IPS DF 4.7 (cell line): ENCODE measurements at regions not wholly inside any gene's neighbourhood (a gene's known extent, or its start where the extent isn't known, plus 50 kb on each side); places are given as distances from the start of the nearest gene placed in this dataset.
"Not testable (repeated sequence)": the region's sequence is repeated elsewhere in the genome, so short reads cannot be mapped to it uniquely, and the experiment has no call there.

Experiments
- DNase-seq: peaks from one replicate; pipeline ENCODE4 v3.0.0-alpha.2; 2013; ENCODE audit warnings: low spot score; ENCODE audit errors: extremely low read depth

DNA sequence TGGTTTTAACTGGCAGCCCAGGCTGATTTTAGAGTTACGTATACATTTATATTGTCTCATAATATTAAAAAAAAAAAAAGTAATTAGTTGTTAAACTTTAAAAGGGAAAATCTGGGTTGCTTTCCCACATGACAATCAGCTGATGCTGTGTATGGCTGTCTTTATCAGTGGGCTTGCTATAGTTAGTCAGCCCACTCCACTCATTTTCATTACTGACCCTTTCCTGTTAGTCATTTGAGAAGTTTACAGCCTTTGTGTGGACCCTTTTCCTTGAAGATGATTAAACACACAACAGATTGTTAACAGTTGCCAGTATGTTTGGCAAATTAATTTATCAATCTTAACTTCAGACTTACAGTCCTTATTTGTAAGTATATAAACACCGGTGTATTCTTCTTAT, 164.5 kb upstream of the AGR3 start:
- DNase-seq = no peak

DNA sequence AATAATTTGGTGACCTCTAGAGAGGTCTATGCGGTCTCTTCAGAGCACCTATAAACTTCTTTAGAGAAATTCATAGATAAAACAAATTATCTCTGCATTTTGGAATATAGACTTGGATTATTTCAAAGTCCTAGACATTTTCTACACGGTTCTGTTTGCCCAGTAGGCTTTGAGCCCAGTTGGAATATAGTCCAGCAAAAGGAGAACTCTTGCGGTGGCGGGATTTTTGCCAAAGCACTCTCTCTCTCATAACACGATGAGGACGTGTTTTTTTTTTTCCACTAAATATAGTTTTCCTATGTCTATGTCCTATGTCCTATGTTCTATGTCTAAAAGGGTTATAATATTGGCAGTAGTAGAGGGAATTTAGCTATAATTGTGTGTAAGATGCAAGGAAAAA, 164.9 kb upstream of the AGR3 start:
- no peak for DNase-seq

- DNase-seq = not testable (repeated sequence)
Measured at GRCh38 chr7:17053164-17053563, 171.4 kb upstream of the AGR3 start.

DNA sequence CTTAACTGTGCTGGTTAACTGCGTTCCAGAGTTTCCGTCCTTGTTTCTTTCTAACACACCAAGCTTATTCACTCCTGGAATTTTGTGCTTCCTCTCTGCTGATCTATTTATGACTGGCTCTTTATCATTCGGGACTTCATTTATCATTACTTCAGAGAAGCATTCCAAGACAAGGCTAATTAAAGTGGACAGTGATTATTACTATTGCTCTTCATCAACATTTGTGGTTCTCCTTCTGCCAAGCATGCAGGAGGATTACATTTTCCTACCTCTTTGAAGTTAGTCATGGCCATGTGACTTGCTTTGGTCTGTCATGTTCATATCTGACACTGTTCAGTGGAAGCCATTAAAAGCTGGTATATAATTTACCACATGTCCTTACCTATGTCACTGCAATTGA, 172.4 kb upstream of the AGR3 start:
- no peak for DNase-seq

GRCh38 chr7:17054836-17055235, 173.1 kb upstream of the AGR3 start:
- DNase-seq = no peak

GRCh38 chr7:17055596-17055995, 173.8 kb upstream of the AGR3 start:
- no peak for DNase-seq

DNA sequence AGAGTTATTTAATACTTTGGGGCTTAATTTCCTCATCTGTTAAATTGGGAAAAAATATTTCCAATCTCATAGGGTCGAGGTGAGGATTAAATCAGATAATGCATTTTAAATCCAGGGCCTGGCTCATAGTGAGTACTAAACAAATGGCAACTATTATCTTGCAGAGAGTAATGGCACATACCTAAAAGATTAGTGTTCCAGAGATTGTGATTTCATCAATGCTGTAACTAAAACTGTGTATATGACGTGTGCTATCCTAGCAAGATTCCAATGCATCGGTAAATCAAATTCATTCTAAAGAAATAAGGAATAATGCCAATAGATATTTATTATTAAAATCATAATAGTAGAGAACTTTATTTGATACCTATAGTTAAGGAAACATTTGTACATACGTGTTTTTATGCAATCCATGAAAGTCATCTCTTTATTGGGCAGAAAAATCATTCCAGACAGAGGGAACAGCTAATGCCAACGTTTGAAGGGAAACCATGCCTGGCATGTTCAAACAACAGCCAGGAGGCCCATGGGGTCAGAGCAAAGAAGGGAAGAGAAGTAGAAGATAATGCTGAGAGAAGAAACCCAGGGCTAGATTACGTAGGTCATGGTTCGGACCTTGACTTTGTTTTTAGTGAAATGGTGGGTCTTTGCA, 174.8 kb upstream of the AGR3 start:
- DNase-seq = no peak

DNA sequence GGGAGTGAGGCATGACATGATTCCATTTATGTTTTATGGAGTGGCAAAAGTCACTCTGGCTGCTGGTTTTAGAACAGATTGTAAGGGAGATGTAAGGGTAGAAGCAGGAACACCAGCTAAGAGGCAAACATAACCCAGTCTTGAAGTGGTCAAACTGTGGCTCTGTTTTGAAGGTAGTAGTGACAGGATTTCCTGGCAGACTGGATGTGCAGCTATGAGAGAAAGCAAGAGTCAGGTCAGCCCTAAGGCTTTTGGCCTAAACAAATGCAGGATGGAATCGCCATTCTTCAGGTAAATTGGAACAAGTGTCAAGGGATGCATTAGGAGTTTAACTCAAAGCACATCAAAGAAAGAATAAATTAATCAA, 175.3 kb upstream of the AGR3 start:
- no peak for DNase-seq

DNA sequence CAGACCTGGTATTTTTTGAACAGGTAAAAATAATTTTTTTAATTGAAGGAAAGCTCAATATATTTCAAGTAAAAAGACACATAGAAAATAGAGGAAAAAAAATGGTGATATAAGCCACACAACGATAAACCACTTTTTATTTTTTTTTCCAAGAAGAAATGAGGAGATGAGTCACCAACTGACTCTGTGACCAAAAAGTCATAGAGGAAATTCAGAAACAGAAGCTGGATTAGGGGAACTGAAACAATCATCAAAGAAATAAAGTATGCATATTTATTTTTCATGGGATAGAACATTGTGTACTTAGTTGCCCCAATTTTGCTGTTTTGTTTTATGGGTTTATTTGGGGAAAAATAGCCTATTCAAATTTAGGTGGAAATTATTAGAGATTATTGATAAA, 176.8 kb upstream of the AGR3 start:
- DNase-seq = no peak

DNA sequence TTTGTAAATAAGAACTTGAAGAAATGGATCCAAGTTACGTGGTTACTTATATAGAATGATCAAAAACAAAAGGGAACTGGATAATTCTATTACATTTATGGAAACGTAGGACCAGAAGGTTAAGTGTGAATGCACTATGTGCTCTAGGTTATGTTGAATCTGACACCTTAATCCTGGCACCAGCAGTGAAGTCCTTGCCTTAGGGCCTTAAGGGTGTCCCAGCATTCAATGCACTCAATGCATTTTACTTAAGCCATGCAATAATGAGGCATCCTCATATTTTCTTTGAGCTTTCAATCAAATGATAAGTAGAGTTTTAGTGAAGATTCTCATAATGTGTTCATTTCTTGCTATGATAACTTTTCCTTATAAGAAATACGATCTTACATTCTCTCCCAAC, 178.3 kb upstream of the AGR3 start:
- DNase-seq = no peak

- DNase-seq = no peak
Measured at GRCh38 chr7:17061443-17061842, 179.7 kb upstream of the AGR3 start.

DNA sequence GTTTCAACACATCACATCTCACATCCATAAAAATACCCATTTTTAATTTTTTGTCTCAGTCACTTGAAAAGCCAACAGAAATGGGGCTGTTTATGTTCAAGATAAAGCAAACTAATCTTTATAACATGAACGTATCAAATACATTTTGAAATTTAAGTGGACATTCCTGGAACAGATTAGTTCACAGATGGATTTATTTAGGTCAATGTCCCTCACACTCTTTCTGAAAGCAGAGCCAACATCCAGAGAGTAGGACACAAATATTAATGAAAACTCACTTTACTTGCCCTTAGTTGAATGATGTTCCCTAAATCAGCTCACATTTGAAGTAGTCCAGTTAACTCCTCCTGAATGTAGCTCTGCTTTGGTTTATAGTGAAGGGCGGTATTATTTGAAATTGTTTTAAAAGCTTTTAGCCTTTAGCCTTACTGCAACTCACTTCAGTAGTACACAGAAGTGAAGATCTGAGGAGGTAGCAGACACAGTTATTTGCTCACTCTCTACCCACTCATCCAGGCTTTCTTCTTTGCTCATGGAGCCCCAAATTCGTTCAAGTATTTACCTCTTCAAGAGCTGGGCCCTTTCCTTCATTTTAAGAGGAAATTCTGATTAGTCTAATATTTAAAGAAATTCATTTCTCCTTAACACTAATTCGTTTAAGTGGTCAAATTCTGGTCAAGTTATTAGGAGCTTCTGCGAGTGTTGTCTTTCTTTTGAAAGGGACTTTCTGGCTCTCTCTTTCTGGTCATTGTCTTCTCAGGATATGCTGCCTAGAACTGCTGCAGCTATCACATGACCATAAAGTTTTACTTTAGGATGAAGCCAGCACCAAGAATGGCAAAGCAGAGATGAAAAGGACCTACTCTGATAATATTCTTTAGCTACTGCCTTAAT, 180.6 kb upstream of the AGR3 start:
- no peak for DNase-seq

DNA sequence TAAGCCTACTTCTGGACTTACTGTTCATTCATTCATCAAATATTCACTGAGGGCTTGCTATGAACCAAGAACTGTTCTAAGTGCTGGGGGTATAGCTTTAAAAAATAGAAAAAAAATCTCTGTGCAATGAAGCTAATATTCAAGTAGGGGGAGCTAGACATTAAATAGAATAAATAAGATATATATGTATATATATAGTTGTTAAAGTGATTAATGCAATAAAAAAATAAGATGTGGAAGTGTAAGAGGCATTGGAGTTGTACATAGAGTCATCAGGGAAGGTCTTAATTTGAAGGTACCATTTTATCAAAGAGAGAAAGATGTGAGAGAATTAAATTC, 181.2 kb upstream of the AGR3 start:
- no peak for DNase-seq

DNA sequence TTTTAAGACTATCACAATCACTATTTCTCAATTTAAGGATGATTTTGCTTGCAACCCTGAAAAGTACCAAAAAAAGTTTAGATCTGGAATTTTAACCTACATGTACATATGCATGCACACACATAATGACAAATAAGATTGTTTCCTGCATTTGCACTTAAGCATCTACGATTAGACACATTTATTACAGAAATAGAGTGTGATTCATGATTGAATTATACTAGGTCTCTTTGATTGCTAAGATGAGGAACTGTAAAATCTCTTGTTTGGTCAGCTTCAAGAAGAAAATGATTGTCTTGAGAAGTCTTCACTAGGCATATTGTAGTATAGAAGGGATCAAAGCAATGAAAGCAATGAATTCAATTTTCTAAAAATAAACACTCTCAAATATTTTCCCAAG, 185.9 kb upstream of the AGR3 start:
- no peak for DNase-seq

DNA sequence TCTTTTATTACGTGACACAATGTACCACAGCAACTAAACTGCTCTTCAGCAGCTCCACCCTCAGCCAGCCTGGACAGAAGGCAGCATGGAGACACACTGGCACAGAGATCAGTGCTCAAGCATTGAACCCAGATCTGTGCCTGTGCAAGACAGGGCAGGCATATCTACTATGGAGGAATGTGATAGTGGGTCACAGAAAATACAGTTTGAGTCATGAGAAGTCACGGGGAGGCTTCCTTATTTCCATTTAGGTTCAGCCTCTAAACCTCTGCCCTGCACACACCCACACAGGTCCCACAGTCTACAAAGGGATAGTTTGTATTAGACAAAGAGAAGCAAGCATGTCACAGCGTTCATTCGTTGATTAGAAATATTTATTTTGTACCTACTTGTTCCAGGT, 187.4 kb upstream of the AGR3 start:
- no peak for DNase-seq

DNA sequence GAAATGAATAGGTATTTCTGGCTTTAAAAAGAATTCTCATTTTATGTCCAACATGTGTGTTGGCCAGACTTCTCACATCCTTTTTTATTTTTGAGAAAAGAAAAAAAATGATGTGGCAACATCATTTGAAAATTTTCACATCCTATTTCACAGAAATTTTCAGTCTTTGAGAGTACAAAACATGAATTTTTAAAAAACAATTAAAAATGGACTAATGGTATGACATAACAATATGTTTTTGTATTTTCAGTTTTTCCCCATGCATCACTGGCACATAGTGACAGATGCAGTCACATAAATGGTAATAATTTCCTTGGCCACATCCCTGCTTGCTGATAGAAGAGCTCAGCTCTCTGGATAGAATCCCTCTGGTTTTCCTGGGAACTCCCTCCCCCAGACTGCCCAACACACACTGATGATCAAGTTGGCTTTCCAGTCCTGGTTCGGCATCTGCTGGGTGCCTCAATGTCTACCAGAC, 188.5 kb upstream of the AGR3 start:
- DNase-seq = no peak

DNA sequence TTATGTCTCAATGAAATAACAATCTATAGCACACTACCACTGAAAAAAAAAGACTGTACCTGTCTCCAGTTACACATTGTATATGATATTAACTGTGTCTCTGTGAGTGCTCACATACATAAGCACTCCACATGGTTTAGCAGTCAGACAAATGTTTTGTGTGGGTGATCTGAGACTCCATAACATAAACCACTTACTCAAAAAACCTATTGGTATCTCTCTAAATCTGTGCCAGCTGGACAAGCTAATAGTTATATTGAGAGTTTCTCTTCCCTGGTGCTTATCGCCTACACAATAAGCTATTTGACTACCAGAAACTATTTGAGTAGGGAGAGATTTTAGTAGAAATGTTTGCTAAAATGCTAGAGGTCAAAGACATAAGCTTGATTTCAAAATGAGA, 190.1 kb upstream of the AGR3 start:
- no peak for DNase-seq

DNA sequence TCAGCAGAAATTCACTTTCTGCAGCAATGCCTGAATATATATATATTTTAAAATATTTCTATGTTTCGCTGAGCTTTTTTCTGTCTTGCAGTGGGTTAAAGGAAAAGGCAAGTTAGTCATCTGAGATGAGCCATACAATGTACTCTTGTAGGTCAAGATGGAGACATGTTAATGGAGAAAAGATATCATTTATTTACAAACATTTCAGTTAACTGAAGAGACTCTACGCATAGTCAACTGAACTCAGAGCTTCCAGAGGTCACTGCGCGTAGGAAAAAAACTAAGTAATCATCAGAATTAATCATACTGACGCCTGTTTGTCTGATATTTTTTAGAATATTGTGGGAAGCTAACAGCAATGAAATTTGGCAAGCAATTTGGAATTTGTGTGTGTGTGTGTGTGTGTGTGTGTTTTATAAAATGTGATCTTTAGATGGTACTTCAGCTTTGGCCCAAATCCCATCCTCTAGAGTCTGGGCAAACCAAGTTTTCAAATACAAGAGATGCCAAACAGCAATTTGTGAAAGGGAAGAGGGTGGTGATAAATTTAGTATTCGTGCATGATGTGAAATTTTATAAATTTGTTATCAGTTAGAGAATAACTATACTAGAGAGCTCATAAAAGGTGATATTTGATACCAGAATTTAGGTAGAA, 193.9 kb upstream of the AGR3 start:
- DNase-seq = no peak

DNA sequence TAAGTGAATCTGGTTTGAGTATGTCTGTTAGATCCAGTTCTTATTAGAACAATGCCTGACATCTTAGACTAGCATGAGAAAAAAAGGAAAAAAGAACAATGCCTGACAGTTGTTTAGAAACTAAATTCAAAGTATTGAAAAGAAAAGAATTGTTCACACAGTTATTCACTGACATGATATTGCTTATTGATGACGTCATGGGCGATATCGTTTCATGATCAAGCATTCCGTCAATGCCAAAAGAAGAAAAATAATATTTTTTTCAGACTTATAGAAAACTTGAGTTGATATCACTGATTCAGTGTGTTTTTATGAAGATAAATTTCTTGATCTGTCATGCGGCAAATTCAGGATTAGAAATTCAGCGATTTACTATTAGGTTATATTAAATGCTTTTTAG, 196.5 kb upstream of the AGR3 start:
- no peak for DNase-seq

GRCh38 chr7:17083392-17084165, 201.8 kb upstream of the AGR3 start:
- no peak for DNase-seq

GRCh38 chr7:17084166-17084475, 202.3 kb upstream of the AGR3 start:
- DNase-seq = no peak

DNA sequence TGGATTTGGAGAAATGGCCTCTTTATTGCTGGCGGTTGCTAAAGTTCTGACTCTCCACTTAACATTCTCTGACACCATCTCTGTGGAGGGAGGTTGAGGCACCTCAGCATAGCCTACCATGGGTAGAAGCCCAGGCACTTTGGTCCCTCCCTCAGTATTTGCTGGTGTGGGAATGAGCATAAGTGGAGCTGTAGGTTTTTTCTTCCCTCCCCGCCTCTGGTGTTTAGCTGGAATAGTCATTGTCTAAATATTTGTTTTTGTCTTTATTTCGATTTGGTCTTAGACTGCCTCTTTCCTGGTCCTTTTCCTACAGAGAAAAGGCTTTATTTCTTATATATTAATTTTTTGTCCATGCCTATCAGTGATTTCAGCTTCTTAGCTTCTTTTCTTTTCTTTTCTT, 203.4 kb upstream of the AGR3 start:
- DNase-seq = no peak
